Stimulated activated CD4-positive, alpha-beta T cell treated with anti-CD3 and anti-CD28 coated beads, Interleukin-2, amount 100 ng/mL, for 24 hours (primary cell): ENCODE measurements at regions not wholly inside any gene's neighbourhood (a gene's known extent, or its start where the extent isn't known, plus 50 kb on each side); places are given as distances from the start of the nearest gene placed in this dataset.
"Not testable (repeated sequence)": the region's sequence is repeated elsewhere in the genome, so short reads cannot be mapped to it uniquely, and the experiment has no call there.

Experiments
- DNase-seq, 2 donors: peaks; one replicate each; pipeline ENCODE4 v3.0.0-alpha.2; 2020

- not testable (repeated sequence) for DNase-seq
Measured at GRCh38 chr4:152051332-152051731, 290.5 kb upstream of the GATB start.

- DNase-seq = no peak
Measured at GRCh38 chr4:152050106-152050505, 289.3 kb upstream of the GATB start.

GRCh38 chr4:152047451-152047850 is 286.6 kb upstream of the GATB start:
- DNase-seq = no peak

GRCh38 chr4:152045807-152046571 is 285.2 kb upstream of the GATB start:
- peak; percentile 23 to 35 for DNase-seq

- no peak for DNase-seq
Measured at GRCh38 chr4:152045449-152045806, 284.6 kb upstream of the GATB start.

- no peak for DNase-seq
Measured at GRCh38 chr4:152044331-152045036, 283.7 kb upstream of the GATB start.

GRCh38 chr4:152041295-152041694 is 280.5 kb upstream of the GATB start:
- no peak for DNase-seq

GRCh38 chr4:152039691-152040090 is 278.9 kb upstream of the GATB start:
- no peak for DNase-seq

- no peak for DNase-seq
Measured at GRCh38 chr4:152039023-152039481, 278.2 kb upstream of the GATB start.

GRCh38 chr4:152038238-152038637 is 277.4 kb upstream of the GATB start:
- no peak for DNase-seq

GRCh38 chr4:152037435-152037834 is 276.6 kb upstream of the GATB start:
- DNase-seq = no peak

GRCh38 chr4:152033621-152034020 is 272.8 kb upstream of the GATB start:
- no peak for DNase-seq

GRCh38 chr4:152032722-152033131 is 271.9 kb upstream of the GATB start:
- no peak for DNase-seq

- no peak for DNase-seq
Measured at GRCh38 chr4:152029631-152030030, 268.8 kb upstream of the GATB start.

- no peak for DNase-seq
Measured at GRCh38 chr4:152028131-152028530, 267.3 kb upstream of the GATB start.

- DNase-seq = no peak
Measured at GRCh38 chr4:152024881-152025280, 264.1 kb upstream of the GATB start.

GRCh38 chr4:152023674-152024073 is 262.9 kb upstream of the GATB start:
- no peak for DNase-seq

GRCh38 chr4:152022543-152022942 is 261.7 kb upstream of the GATB start:
- no peak for DNase-seq

- no peak for DNase-seq
Measured at GRCh38 chr4:152021788-152022438, 261.1 kb upstream of the GATB start.

- no peak for DNase-seq
Measured at GRCh38 chr4:152020073-152020472, 259.3 kb upstream of the GATB start.

GRCh38 chr4:152016303-152016620 is 255.5 kb upstream of the GATB start:
- DNase-seq = no peak

GRCh38 chr4:152015597-152016302 is 254.9 kb upstream of the GATB start:
- DNase-seq = no peak

- DNase-seq = peak; percentile 45 to 56
Measured at GRCh38 chr4:152014280-152014679, 253.5 kb upstream of the GATB start.
